ENCODE measurements at regions not wholly inside any gene's neighbourhood (a gene's known extent, or its start where the extent isn't known, plus 50 kb on each side); places are given as distances from the start of the nearest gene placed in this dataset.

DNA sequence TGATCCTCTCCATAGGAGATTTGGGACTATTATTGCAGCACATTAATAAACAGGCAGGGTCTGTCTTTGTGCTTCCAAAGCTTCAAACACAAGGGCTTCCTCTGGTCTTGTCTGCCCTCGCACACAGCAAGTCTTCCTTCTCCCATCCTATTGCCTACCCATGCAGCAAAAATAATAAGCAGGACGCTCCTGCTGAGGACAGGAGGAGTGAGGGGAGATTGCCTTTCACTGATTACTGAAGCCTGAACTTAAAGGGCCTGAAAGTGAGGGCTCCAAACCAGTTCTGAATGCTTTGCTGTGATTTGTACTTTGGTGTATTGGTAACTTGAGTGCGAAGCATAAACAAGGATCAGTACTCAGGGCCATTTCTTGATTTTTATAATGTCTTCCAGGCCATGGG is 197.6 kb upstream of the XYLT1 start:
- DNase-seq (ENCODE audit: low read depth): no peak

DNA sequence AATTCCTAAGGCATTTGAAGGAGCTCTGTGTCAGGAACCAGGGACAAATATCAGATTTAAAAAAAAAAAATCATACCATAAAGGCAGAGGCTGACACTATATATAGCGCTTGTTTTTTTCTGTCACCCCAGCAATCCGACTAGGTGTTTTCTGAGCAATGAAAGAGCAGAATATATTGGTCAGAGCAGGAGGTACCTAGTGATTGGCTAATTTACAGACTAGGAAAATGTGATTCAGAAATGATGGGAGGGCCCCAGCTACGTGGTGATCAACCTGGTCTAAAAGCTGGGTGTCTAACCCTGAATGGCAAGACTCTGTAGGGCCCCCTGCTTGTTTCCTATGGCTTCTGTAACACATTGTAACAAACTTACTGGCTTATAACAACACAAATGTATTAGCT is 195.5 kb upstream of the XYLT1 start:
- no peak for DNase-seq (ENCODE audit: low read depth)

DNA sequence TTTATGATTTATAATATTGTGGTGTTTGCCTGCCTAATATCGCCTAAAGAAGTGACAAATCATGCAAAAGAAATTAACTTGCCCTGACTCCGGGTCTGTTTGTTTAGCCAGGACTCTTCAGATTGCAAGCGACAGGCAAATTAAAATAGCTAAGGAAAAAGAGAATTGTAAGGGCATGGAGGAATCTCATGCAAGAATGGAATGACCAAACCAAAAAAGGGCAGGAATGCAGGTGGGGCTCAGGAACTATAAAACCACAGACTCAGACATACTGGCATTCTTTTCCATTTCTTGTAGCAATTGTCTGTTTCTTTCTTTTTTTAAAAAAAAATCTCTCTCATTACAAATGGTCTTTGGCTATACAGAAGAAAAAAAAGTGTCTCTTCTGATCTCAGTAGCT is 188.1 kb upstream of the XYLT1 start:
- DNase-seq (ENCODE audit: low read depth): no peak

DNA sequence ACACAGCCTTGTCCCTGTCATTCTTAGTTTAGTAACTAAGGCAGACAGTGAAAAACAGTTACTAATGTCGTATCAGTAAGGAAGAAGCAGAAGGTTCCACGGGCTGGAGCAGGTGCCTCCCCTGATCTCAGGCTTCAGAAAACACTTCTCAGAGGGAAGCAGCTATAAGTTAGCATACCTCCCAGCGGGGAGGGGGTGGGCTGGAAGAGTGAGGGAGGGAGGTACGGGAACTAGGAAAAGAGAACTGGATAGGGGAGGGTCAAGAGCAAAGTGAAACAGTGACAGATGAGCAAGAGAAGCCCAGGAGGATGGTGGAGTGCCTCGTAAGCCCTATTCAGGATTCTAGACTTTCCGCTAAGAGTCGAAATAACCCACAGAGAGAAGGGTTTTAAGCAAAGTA is 186.3 kb upstream of the XYLT1 start:
- DNase-seq (ENCODE audit: low read depth): no peak

DNA sequence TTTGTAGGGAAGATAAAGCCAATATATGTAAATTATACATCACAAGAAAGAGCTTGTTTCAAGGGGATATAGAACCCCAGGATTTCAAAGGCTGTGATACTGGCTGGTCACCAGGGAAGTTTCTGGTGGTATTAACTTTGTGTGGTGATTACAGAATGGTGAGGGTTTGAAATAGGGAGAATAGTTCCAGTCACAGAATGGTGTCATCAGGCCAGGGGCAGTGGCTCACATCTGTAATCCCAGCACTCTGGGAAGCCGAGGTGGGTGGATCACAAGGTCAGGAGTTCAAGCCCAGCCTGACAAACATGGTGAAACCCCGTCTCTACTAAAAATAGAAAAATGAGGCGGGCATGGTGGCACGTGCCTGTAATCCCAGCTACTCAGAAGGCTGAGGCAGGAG is 183.8 kb upstream of the XYLT1 start:
- no peak for DNase-seq (ENCODE audit: low read depth)

DNA sequence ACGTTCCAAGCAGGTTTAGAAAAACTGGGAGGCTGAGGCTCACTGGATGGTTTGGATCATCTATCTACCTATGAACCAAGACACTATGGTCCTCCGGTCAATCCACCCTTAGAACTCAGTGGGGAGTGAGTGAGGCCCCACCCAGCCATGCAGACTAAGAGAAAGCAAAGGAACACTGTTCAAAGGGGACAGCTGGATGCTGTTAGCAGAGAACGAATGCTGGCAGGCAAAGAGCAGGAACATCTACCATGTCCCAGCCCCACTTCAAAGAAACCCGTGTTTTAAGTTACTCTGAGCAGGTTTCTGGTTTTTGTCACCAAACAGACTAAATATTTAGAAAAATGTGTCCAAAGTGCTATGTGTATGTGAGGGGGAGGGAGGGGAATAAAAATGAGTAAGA is 183.4 kb upstream of the XYLT1 start:
- no peak for DNase-seq (ENCODE audit: low read depth)

DNA sequence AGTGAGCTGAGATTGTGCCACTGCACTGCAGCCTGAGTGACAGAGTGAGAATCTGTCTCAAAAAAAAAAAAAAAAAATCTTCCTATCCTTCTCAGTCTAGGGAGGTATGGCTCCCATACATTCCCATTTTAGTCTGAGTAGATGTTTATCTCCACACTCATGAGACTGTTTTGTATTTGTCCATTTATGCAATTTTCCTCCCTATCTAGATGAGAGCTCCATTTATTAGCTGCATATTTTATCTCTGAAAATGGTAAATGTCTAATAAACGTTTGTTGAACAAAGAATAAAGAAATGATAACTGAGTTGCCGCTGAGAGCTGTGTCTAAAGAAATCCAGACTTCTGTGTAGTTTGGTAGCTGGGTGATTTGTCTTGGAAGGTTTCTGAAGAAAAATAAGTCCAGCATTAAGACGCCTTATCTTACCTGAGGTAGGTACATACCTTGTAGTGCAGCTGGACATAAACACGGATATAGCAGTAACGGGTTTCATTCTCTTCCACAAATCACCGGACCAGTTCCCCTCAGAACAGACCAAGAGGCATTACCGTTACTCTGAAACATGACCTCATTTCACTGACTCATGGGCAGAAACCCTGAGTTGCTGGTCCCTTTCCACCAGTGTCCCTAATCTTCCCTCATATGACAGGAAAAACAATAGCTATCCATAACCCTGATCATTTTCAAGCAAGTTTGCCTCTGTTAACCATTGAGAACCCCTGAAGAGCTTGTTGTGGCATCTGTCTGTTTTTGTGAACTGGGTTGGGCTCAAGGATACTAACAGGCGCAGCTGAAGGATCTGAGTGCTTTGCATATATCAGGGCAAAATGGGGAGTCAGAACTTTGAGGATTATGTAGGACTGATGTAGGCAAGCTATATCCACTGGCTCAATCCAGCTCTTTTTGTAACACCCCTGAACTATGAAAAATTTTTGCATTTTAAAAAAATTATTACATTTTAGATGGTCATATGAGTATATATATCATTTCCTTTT is 177.4 kb upstream of the XYLT1 start:
- DNase-seq (ENCODE audit: low read depth): no peak

DNA sequence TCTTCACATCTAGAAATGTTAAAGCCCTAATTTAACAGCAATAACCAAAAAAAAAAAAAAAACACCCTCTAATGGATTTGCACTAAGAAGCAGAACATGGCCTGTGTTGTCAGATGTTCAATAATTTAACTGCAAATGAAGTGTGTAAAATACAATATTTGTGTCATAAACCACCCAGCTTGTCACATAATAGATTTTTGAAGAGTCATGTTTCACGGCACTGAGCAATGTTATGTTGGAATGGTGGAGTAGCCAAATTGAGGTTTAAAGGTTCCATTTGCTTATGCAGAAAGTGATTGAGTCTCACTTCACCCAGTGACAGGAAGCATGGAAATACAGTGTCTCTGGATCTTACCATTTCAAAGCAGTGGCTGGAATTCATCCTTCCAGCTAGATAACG is 173.2 kb upstream of the XYLT1 start:
- no peak for DNase-seq (ENCODE audit: low read depth)

DNA sequence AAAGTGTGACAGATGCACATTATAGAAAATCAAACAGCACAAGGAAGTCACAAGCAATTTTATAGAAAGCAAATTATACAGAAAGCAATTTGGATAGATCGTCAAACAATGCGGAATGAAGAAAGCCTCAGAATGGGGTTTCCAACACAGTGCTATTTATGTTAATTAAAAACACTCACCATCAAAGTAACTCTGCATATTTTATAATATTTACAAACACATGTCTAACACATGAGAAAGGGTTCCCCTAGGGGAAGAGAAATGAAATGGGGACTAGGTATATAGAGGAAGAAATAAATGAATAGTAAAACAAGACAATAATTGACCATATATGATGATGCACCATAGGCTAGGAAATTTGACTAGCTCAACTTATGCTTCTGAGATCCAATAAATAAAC is 171.2 kb upstream of the XYLT1 start:
- no peak for DNase-seq (ENCODE audit: low read depth)

DNA sequence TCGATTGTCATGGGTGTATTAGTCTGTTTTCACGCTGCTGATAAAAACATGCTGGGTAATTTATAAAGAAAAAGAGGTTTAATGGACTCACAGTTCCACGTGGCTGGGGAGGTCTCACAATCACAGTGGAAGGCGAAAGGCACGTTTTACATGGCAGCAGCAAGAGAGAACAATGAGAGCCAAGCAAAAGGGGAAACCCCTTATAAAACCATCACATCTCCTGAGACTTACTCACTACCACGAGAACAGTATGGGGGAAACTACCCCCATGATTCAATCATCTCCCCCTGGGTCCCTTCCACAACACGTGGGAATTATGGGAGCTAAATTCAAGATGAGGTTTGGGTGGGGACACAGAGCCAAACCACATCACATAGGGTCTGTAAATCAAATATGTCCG is 167.4 kb upstream of the XYLT1 start:
- DNase-seq (ENCODE audit: low read depth): no peak

DNA sequence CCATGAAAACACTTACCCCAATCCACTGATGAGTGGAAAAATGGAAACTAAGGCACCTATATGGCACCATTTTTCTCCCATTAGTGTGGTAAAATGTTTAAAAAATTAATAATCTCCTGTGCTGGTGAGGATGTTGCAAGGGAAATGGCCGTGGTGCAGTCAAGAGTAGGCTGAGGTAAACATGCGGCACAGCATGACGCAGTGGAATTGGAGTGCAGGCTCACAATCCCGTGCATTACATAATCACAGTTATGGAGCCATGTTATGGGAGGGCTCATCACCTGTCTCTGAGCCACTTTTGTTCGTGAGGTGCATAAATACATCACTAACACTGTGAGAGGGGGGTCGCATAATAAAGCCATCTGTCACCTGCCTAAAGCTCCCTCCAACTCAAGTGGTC is 164.4 kb upstream of the XYLT1 start:
- no peak for DNase-seq (ENCODE audit: low read depth)

DNA sequence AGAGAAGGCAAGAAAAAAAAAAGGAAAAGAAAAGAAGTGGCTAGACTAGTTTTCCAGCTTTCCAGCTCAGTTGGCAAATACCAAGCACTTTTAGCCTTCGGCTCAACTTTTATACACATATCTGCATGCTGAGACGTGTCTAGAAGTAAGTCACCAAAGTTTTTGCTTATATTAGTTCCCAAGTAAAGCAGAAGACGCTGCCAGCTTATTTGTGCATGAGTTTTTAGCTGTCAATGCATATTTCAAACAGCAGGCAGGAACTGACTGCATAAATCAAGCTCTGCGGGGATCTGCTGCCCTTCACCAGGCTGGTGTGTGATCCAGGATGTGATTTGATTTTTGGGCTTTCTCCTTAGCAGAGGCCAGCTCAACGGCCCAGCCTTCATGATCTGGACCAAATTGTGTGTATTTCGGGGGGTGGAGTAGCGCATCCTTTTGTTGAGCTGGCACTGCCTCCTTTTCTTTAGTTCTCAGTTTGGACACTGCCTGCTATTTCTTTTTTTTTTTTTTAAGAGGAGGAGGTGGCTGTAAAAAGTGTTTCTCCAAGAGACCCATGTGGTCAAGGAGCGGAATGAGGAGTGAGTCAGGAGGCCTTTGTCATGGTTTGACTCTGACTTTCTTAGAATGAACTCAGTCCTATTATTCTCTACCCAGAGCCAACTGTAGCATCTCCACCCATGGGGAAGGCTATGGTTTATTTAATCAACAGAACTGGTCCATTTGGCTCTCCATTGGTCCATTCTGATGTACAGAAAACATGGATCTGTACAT is 162.6 kb upstream of the XYLT1 start:
- no peak for DNase-seq (ENCODE audit: low read depth)

DNA sequence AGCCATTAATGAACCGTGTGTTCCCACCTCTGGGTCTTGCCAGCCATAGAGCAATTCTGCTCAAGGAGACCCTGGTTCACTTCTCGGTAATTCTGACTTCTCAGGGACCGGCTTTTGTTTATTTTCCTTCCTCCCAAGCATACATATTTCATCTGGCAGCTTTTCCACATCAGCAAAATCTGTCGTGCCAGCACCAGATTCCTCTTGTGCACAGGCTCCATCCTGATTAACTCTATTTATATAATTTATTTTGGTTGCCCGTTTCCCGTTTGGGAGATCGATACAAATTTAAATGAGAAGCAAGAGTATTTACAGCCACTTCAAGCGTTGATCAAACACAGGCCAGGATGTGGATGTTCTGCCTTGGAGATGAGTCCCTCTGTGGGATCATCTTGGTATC is 161.9 kb upstream of the XYLT1 start:
- no peak for DNase-seq (ENCODE audit: low read depth)

DNA sequence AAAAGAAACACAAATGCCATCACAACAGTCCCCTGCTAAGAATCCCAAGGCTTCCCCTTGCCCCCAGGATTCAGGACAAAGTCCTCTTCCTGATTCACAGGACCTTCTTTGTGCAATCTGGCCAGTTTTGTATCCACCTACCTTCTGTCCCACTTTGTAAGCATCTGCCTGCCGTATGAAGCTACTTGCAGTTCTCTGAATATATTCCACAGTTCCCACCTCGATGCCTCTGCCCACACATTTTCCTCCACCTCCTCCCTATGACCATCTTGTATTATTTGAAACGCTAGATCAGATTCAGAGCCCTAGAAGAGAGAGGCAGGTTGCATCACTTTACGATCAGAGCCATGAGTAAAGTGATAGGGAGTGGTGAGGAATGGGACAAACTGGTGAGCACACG is 159.2 kb upstream of the XYLT1 start:
- no peak for DNase-seq (ENCODE audit: low read depth)

DNA sequence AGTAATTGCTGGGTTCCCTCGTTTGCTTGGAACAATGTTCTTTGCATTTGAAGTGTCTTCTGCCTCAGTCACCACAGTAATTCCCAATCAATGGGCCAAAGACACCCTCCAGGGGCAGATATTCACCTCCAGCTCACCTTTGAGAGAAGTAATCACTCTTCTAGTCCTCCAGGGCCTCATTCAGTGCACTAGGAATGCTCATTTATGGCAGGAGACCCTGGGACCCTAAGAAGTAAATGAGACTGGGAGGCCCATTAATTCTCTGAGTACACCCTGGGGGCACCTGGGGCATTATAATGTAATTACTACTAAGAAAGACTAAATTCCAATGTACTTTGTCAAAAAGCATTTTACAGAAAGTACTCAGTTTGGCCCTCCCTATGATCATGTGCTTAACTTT is 158.2 kb upstream of the XYLT1 start:
- no peak for DNase-seq (ENCODE audit: low read depth)

DNA sequence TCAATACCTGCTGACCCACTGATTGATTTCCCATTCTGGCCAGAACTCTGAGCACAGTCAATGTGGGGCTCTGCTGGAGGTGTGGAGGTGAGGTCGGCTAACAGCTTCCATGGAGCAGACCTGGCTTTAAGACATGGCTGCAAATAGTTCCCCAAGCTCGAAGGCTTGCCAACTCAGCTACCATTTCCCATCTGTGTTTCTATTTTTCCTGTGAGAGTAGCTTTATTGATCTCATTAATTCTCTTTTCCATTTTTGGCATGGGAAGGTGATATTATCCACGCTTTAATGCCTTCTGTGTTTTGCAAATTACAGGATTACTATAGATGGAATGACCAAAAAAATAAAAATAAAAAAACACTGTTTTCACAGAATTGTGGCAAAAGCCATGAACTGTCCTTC is 151.6 kb upstream of the XYLT1 start:
- no peak for DNase-seq (ENCODE audit: low read depth)

DNA sequence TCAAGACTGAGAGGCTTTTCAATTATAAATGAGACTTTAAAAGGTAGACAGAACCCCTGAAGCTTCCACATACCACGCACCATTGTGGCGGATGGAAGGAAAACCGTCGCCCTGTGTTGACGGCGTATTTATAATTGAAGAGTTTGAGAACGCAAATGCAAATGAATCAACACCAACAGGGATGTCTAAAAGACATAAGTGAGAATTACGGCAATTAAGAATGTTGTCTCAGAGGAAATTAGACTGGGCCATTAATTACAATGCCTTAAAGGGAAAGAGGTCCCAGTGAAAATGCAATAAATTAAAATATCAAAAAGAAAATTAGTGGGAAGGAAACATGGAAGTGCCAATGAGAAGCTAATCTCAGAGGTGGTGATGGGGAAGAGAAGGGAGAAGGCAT is 148.5 kb upstream of the XYLT1 start:
- no peak for DNase-seq (ENCODE audit: low read depth)

DNA sequence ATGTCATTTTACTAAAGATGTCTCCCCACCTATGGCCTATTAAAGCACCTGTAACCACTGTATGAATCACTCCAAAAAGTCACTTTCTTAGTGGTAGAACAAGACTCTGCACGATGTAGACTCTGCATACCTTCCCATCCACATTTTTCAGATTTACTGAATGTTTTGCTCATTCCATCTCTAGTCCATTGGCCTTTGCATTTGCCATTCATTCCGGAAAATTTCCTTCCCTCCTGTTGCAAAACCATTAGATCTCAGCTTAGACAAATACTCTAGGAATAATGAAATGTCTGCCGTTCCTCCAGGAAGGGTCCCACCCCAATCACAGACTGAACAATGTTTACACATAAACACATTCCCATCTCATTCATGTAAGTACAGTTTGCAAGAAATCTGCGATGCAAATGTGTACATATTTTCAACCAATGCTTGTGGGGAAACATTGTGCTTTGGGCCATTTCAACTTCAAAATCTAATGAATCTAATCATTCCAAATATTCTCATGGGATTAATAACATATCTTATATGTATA is 146.3 kb upstream of the XYLT1 start:
- DNase-seq (ENCODE audit: low read depth): no peak

DNA sequence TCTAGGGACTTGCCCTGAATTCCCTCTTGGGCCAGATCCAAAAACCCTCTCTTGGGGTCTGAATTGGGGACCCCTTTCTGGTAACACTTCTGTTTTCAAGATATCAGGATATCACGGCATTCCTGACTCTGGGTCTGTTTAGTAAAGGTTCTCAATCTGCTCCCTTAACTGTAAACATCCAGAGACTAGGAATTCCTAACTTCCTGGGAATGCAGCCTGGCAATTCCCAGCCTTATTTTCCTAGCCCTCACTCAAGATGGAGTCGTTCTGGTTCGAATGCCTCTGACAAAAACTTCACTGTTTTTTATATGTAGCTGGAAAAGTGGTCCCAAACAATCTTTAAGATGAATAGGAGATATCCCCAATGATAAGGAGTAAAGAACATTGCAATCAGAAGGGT is 141.6 kb upstream of the XYLT1 start:
- no peak for DNase-seq (ENCODE audit: low read depth)

DNA sequence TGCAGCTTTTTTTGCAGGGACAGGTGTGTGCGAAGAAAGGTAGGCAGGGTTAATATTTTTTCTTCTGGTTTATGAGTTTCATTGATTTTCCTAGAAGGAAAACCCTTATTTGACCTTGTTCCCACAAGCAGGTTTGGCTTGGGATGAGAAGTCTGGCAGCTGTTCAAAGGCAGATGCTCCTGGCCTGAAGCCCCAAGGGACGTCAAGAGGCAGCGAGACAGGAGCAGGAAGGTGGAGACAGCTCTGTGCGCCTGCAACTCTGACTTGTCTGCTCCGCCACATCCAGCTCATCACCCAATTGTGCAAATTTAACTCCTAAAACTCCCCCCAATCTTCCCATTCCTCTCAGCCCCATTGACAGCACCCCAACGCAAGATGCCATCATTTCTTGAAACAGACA is 136.8 kb upstream of the XYLT1 start:
- no peak for DNase-seq (ENCODE audit: low read depth)

DNA sequence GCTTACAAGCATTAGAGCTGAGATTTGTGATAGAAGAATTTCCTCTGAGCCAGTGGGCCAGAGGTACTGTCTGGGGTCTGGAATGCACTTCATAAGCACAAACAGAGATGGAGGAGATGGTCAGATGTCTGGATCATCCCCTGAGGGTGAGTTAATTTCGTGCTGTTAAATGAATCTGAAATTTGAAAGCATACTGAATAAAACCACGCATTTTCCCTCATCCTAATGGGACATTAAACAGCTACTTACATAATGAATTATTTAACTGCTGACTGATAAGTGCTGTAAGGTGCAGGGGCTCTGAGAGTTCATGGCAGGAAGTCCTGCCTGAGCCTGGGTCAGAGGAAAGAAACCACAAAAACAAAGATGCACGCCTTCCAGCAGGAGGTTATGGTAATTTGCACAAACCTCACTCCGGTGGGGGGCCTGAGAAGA is 136.3 kb upstream of the XYLT1 start:
- no peak for DNase-seq (ENCODE audit: low read depth)

DNA sequence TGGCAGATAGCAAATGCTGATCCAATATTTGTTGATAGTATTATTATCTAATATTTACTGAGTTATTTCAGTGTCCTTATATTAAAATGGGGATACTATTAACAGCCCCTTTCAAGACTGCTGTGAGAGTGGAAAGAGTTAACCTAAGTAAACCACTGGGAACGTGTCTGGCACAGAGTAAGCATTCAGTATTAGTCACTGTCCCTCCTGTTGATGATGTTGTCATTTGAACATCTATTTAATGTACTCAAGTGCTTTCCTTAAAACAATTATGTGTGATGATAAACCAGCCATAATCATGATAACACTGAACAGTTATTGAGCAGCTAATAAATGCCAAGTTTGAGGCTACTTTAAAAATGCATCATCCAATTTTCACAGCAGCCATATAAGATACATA is 135.7 kb upstream of the XYLT1 start:
- no peak for DNase-seq (ENCODE audit: low read depth)
